Testis (tissue), 2 donors: ENCODE measurements at regions not wholly inside any gene's neighbourhood (a gene's known extent, or its start where the extent isn't known, plus 50 kb on each side); places are given as distances from the start of the nearest gene placed in this dataset.
A peak's percentile ranks its signal among the peaks of the same experiment; 100 is the strongest.

Experiments
- DNase-seq: peaks from one replicate; pipeline ENCODE4 v3.0.0-alpha.2; 2019
- H3K27ac ChIP-seq, 2 donors: fragments of 200-600 bp; sonication (generic); one replicate each; pipeline ENCODE4 v1.5.1; 2019
- H3K27me3 ChIP-seq: fragments of 200-600 bp; sonication (generic); one replicate; pipeline ENCODE4 v1.5.1; 2019
- H3K36me3 ChIP-seq: fragments of 200-600 bp; sonication (generic); one replicate; pipeline ENCODE4 v1.5.1; 2017; ENCODE audit warnings: low read depth; ENCODE audit errors: missing control alignments
- H3K4me1 ChIP-seq: fragments of 200-600 bp; sonication (generic); one replicate; pipeline ENCODE4 v1.5.1; 2019
- H3K4me3 ChIP-seq, 2 donors: fragments of 200-600 bp; sonication (generic); one replicate each; pipeline ENCODE4 v1.5.1; 2017 to 2019
- H3K9me3 ChIP-seq: fragments of 200-600 bp; sonication (generic); one replicate; pipeline ENCODE4 v1.5.1; 2017
- POLR2A ChIP-seq: fragments of 450-650 bp; IDR thresholded peaks from one replicate; pipeline ENCODE4 v1.6.1; 2017; ENCODE audit warnings: antibody characterized with exemption, mild to moderate bottlenecking, moderate library complexity
- WGBS, 2 donors: methylation state at CpG; one replicate each; pipeline ENCODE4 v1.1.5; 2018; 5-methylcytosine and 5-hydroxymethylcytosine counted together
- intact Hi-C: fragments of 100-400 bp; cut with DNase I; formaldehyde crosslinking; loops from one replicate; pipeline ENCODE4 v1.15.1; 2023; ENCODE audit warnings: low total_unique reads
- TF ChIP-seq, protein P1 (sequence below), 3 experiments: fragments of 450-650 bp in 2 of 3; fragments of 200-600 bp in 1 of 3; sonication (generic) in 1 of 3; IDR thresholded peaks; one replicate each; pipeline ENCODE4 v1.5.1; 2016 to 2019; ENCODE audit warnings: antibody characterized with exemption in 3 of 3, mild to moderate bottlenecking in 2 of 3, moderate library complexity in 1 of 3

DNA sequence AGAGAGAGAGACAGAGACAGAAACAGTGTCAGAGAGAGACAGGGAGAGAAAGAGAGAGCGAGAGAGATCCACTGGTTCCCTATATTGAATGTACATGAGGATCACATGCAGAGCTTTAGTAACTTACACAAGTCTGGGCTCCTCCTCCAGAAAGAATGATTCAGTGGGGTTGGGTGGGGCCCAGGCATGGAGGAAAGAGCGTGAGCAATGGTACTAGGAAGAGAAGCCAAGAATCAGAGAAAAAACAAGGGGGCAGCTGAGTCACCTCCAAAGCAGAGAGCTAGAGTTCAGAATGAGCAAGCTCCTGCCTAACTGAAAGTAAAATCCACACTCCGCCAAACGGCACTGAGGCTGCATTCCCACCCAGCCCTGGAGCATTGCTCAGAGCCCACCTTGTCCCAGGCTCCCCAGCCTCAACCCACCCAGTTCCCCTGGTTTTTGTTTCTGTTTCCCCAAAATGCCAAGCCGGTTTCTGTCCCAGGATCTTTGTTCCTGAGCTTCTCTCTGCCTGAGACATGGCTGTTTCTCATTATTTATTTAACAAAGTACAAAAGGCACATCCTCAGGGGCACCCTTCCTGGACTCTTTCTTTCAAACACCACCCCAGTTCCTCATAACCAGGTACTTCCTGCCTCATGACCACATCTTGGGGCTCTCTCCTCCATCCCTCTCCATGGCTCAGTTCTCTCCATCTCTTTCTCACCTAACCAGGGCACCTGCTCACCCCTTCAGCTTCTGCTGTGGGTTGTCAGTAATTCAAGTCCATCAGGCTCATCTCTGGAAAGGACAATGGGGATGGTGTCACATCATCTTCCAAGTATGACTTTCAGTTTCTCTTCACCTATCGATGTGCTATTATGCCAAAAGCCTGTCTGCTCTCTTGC is 670.3 kb upstream of the TBX3 start:
- TF ChIP-seq, protein P1, sequence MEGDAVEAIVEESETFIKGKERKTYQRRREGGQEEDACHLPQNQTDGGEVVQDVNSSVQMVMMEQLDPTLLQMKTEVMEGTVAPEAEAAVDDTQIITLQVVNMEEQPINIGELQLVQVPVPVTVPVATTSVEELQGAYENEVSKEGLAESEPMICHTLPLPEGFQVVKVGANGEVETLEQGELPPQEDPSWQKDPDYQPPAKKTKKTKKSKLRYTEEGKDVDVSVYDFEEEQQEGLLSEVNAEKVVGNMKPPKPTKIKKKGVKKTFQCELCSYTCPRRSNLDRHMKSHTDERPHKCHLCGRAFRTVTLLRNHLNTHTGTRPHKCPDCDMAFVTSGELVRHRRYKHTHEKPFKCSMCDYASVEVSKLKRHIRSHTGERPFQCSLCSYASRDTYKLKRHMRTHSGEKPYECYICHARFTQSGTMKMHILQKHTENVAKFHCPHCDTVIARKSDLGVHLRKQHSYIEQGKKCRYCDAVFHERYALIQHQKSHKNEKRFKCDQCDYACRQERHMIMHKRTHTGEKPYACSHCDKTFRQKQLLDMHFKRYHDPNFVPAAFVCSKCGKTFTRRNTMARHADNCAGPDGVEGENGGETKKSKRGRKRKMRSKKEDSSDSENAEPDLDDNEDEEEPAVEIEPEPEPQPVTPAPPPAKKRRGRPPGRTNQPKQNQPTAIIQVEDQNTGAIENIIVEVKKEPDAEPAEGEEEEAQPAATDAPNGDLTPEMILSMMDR (IDR thresholded peaks at IDR 0.05) = no peak
- no peak for TF ChIP-seq POLR2A
- WGBS, 2 donors = 60 to 68% methylated on average over 6 of the region's 6 CpGs
- peak; percentile 17 for DNase-seq
- intact Hi-C loops = no loop called here
- no peaks in the 10 kb centered on the region for H3K4me1 ChIP-seq
- H3K36me3 ChIP-seq = no peaks in the 10 kb centered on the region
- no peak overlapping the region for H3K27ac ChIP-seq
- H3K9me3 ChIP-seq = no peaks in the 10 kb centered on the region
- H3K4me3 ChIP-seq = no peak overlapping the region
- H3K27me3 ChIP-seq = no peaks in the 10 kb centered on the region

DNA sequence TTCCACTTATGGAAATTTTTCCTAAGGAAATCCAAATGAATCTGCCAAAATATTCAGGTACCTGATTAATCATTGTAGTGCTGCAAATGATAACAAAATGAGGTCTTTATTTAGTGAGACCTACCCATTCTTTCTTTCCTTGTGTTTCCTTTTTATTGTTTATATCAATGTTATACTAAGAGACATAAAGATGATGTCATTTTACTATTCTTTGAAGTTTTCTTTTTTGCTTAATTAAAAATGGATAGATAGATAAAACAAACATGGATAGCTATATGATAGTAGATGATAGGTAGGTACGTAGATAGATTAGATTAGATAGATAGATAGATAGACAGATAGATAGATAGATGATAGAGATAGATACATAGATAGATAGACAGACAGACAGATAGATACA is 669.5 kb upstream of the TBX3 start:
- TF ChIP-seq POLR2A = no peak
- TF ChIP-seq, protein P1 (IDR thresholded peaks at IDR 0.05) = no peak
- no peaks in the 10 kb centered on the region for H3K4me1 ChIP-seq
- no peak for DNase-seq
- no peak overlapping the region for H3K4me3 ChIP-seq
- no peak overlapping the region for H3K27ac ChIP-seq
- intact Hi-C loops = no loop called here
- no peaks in the 10 kb centered on the region for H3K36me3 ChIP-seq
- WGBS, 2 donors = 78 to 89% methylated on average over 1 of the region's 1 CpG
- no peaks in the 10 kb centered on the region for H3K27me3 ChIP-seq
- H3K9me3 ChIP-seq = no peaks in the 10 kb centered on the region

DNA sequence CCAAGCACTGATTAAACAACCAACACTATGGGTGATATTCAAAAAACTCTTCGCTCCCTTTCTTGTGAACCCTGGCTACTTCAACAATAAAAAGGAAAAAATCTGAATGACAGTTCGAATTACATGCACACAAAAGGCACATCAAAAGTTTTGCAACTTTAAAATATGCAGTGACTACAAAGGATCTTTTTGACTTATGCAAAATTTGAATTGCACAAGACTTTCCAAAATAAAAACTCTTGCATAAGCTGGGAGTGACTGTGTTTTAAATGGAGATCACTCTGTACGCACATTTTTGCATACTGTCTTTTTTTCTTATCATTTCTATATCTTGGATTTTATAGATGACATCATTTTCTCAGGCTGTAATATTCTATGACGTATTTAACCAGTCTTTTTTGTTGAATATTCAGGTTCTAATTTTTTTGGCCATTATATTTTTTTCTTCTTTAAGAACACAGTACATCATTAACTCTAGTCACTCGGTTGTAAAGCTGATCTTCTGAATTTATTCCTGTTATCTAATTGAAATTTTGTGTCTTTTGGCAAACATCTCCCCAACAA is 667.6 kb upstream of the TBX3 start:
- H3K4me1 ChIP-seq = no peaks in the 10 kb centered on the region
- 86 to 87% methylated on average over 5 of the region's 5 CpGs for WGBS, 2 donors
- no peak for DNase-seq

DNA sequence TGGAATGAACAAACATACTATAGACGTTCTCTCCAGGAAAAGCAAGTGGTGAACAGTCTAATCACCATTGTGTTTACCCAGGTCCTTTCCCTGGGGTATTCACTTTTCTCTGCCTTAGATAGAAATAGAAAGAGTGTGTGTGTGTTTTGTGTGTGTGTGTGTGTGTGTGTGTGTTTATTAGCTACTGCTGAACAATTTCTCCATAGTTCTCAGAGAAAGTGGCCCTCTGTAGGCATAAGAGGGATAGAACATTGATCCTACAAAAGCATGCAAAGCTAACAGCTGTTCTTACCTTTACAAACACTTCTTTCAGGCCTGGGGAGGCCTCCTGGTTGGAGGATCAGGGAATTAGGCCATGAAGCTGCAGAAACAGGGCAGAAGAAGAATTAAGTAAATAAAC is 665.7 kb upstream of the TBX3 start:
- intact Hi-C loops = no loop called here
- H3K27me3 ChIP-seq = no peaks in the 10 kb centered on the region
- no peaks in the 10 kb centered on the region for H3K9me3 ChIP-seq
- 57 to 67% methylated on average over 1 of the region's 1 CpG for WGBS, 2 donors
- DNase-seq = no peak
- no peak overlapping the region for H3K27ac ChIP-seq
- no peak overlapping the region for H3K4me3 ChIP-seq
- TF ChIP-seq, protein P1 (IDR thresholded peaks at IDR 0.05) = no peak
- no peak for TF ChIP-seq POLR2A
- no peaks in the 10 kb centered on the region for H3K4me1 ChIP-seq
- H3K36me3 ChIP-seq = no peaks in the 10 kb centered on the region

More for the DNA sequence above, 667.6 kb upstream of the TBX3 start:
- no peak overlapping the region for H3K4me3 ChIP-seq
- no peak overlapping the region for H3K27ac ChIP-seq
- no peak for TF ChIP-seq POLR2A
- TF ChIP-seq, protein P1 (IDR thresholded peaks at IDR 0.05) = no peak
- intact Hi-C loops = no loop called here
- H3K27me3 ChIP-seq = no peaks in the 10 kb centered on the region
- H3K36me3 ChIP-seq = no peaks in the 10 kb centered on the region
- H3K9me3 ChIP-seq = no peaks in the 10 kb centered on the region
